ENCODE measurements at regions not wholly inside any gene's neighbourhood (a gene's known extent, or its start where the extent isn't known, plus 50 kb on each side); places are given as distances from the start of the nearest gene placed in this dataset.

DNA sequence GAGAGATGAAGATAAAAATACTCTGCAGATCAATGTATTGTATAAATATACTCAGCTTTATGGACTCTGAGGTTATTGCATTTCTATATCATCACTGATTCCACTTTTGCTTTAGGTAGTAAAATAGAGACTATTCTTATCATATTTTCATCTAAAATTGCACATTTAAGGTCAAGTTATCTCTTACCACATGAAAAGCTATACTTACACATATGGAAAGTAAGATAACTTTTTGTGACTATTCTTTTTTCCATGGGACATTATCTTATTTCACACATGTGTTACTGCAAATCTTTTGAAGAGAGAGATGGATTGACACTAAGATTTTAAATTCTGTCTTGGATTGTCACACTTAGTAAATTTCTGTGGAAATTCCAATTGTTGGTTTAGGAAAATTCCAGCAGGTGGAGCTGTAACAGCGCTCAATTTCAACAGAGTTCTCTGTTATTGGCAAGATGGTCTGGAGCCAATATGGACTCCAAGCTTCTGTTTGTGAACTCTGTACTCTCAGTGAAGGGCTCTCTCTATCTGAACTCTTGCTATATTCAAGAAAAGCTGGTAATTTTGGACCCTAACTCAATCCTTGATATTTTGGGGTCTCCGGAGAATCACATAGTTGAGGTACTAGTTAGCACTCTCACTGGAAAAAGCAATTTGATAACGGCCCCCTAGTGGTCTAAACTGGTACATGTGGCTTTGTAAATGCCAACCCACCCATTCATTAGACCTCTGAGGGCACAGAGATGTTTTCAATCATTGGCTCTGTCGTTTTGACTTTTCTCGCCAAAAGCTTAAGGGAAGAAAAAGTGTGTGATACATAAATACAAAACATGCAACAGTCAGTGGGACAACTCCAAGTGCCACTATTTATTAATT is 429.7 kb downstream of the ETS1 start:
- peak; percentile 75 to 93 for TF ChIP-seq CTCF (IDR thresholded peaks at IDR 0.05)
- H3K4me3 ChIP-seq: no peak overlapping the region
- H3K36me3 ChIP-seq: no peaks in the 10 kb centered on the region
- H3K9me3 ChIP-seq: no peaks in the 10 kb centered on the region
- no peak overlapping the region for H3K27ac ChIP-seq
- peak in 1 of 2 donors; percentile 30 for DNase-seq
- intact Hi-C loops (cut with DNase I; ENCODE audit: low total_unique reads): no loop called here
- H3K4me1 ChIP-seq: no peaks in the 10 kb centered on the region
- no peaks in the 10 kb centered on the region for H3K27me3 ChIP-seq

DNA sequence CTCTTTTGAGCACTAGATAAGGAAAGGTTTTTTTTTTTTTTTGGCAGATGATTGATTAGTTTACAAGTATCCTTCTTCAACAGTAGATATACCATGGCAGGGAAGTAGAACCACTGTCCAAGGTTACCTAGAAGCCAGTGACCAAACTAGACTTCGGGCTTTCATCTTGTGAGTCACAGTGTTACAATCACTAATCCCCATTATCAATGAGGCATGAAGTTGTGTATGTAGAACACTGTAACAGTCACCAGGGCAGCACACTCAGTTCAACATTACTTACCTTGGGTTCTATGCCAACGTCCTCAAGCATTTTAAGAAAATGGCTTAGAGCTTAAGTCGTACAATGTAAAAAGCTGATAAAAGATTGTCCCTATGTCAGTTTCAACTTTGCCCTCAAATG is 430.9 kb downstream of the ETS1 start:
- intact Hi-C loops (cut with DNase I; ENCODE audit: low total_unique reads): no loop called here
- H3K36me3 ChIP-seq: no peaks in the 10 kb centered on the region
- no peak overlapping the region for H3K4me3 ChIP-seq
- no peak overlapping the region for H3K27ac ChIP-seq
- H3K9me3 ChIP-seq: no peaks in the 10 kb centered on the region
- DNase-seq: no peak
- no peaks in the 10 kb centered on the region for H3K27me3 ChIP-seq
- no peaks in the 10 kb centered on the region for H3K4me1 ChIP-seq
- TF ChIP-seq CTCF (IDR thresholded peaks at IDR 0.05): no peak

GRCh38 chr11:128155590-128155989 is 431.8 kb downstream of the ETS1 start:
- H3K27me3 ChIP-seq: no peaks in the 10 kb centered on the region
- no peaks in the 10 kb centered on the region for H3K36me3 ChIP-seq
- no peak for DNase-seq
- no peak overlapping the region for H3K27ac ChIP-seq
- TF ChIP-seq CTCF (IDR thresholded peaks at IDR 0.05): no peak
- no peak overlapping the region for H3K4me3 ChIP-seq
- intact Hi-C loops (cut with DNase I; ENCODE audit: low total_unique reads): no loop called here
- H3K4me1 ChIP-seq: no peaks in the 10 kb centered on the region
- H3K9me3 ChIP-seq: no peaks in the 10 kb centered on the region

GRCh38 chr11:128153697-128154048 is 433.7 kb downstream of the ETS1 start:
- no peaks in the 10 kb centered on the region for H3K4me1 ChIP-seq
- no peaks in the 10 kb centered on the region for H3K9me3 ChIP-seq
- H3K36me3 ChIP-seq: no peaks in the 10 kb centered on the region
- H3K27ac ChIP-seq: no peak overlapping the region
- H3K27me3 ChIP-seq: no peaks in the 10 kb centered on the region
- intact Hi-C loops (cut with DNase I; ENCODE audit: low total_unique reads): no loop called here
- H3K4me3 ChIP-seq: no peak overlapping the region
- no peak for TF ChIP-seq CTCF (IDR thresholded peaks at IDR 0.05)
- DNase-seq: no peak

DNA sequence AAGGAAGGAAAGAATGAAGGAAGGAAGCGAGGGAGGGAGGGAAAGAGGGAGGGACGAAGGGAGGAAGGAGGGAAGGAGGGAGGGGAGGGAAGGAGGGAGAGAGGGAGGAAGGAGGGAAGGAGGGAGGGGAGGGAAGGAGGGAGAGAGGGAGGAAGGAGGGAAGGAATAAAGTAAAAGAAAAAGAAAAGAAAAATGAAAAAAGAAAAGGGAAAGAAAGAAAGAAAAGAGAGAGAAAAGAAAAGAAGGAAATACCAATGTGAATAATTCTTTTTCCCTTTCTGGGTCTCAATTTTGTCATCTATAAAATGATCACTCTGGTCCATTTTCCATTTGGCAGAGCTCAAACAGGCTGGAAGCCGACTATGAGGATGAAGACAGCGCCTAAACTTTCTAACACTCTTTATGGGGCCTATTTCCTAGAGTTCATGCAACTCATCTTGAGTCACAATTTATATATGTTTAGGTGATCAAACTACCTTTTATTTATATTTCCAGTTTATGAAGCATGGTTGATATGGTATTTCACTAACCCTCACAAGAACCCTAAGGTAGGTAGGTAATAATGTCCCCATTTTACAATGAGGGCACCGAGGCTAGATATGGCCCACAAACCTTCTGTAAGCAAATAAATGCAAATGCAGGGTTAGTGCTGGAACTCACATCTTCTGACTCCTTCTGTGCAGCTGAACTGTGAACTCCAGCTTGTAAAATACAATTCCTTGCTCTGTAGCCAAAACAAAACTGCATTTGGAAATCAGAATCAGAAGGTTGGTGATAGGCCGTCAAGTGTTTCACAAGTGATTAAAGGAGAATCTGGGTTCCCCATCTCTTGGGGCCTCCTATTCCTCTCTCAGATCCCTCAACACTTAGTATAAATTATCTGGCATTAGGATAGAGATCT is 434.3 kb downstream of the ETS1 start:
- Histone ChIP-seq H3K36me3 (no peaks in the 10 kb centered on the region), H3K4me1 (no peaks in the 10 kb centered on the region), H3K27me3 (no peaks in the 10 kb centered on the region), H3K9me3 (no peaks in the 10 kb centered on the region), H3K4me3 (no peak overlapping the region), H3K27ac (no peak overlapping the region)
- no peak for DNase-seq
- TF ChIP-seq CTCF (IDR thresholded peaks at IDR 0.05): no peak
- intact Hi-C loops (cut with DNase I; ENCODE audit: low total_unique reads): no loop called here

All from tibial artery (tissue), 4 donors.